ENCODE measurements at regions not wholly inside any gene's neighbourhood (a gene's known extent, or its start where the extent isn't known, plus 50 kb on each side); places are given as distances from the start of the nearest gene placed in this dataset.

DNA sequence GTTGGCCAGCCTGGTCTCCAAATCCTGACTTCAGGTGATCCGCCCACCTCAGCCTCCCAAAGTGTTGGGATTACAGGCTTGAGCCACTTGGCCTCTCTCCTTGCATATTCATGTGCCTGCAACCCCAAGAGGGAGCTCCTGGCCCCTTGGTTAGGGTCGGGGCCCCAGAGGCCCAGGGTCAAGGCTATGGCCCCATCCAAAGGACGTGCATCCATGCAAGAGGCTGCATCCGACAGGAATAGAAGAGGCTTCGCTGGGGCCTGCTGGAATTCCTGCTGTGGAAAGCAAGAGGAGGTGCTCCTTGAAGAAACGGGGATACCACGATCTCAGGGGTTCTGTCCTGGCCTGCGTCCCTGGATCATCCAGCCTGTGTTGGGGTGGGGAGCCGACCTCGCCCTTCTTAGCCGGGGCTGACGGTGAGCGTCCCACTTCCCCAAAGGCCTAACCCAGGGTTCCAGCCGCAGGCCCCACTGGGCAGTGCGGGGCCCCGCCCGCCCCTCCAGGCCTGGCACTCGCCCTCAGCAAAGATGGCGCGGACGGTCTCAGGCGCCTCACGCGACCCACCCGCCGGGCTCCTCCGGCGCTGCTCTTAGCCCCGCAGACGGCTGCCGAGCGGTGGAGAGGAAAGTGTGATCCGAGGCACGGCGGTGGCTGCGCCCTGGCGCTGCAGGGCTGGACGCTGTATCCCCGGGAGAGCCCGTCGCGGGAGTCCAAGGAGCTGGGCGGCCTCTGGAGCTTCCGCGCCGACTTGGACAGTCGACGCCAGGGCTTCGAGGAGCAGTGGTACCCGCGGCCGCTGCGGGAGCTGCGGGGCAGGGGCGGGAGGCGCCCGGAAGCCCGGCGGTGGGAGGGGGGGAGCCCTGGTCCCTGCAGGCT, 54.7 kb downstream of the ZNF727 start:
- Histone ChIP-seq H3K27me3 (peaks cover 0 to 6% (median 0%) of the 10 kb centered on the region in 7 donors), H3K4me1 (no peaks in the 10 kb centered on the region), H3K36me3 (no peaks in the 10 kb centered on the region), H3K4me3 (no peak overlapping the region), H3K27ac (no peak overlapping the region), H3K9me3 (peaks cover 0 to 81% (median 19%) of the 10 kb centered on the region in 11 donors)
- DNase-seq (no peak), ATAC-seq (no peak)
- WGBS, 2 donors: 32 to 35% methylated on average over 59 of the region's 59 CpGs
- intact Hi-C loops (cut with DNase I): no loop called here
- TF ChIP-seq, protein P1, sequence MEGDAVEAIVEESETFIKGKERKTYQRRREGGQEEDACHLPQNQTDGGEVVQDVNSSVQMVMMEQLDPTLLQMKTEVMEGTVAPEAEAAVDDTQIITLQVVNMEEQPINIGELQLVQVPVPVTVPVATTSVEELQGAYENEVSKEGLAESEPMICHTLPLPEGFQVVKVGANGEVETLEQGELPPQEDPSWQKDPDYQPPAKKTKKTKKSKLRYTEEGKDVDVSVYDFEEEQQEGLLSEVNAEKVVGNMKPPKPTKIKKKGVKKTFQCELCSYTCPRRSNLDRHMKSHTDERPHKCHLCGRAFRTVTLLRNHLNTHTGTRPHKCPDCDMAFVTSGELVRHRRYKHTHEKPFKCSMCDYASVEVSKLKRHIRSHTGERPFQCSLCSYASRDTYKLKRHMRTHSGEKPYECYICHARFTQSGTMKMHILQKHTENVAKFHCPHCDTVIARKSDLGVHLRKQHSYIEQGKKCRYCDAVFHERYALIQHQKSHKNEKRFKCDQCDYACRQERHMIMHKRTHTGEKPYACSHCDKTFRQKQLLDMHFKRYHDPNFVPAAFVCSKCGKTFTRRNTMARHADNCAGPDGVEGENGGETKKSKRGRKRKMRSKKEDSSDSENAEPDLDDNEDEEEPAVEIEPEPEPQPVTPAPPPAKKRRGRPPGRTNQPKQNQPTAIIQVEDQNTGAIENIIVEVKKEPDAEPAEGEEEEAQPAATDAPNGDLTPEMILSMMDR (IDR thresholded peaks at IDR 0.05): no peak

DNA sequence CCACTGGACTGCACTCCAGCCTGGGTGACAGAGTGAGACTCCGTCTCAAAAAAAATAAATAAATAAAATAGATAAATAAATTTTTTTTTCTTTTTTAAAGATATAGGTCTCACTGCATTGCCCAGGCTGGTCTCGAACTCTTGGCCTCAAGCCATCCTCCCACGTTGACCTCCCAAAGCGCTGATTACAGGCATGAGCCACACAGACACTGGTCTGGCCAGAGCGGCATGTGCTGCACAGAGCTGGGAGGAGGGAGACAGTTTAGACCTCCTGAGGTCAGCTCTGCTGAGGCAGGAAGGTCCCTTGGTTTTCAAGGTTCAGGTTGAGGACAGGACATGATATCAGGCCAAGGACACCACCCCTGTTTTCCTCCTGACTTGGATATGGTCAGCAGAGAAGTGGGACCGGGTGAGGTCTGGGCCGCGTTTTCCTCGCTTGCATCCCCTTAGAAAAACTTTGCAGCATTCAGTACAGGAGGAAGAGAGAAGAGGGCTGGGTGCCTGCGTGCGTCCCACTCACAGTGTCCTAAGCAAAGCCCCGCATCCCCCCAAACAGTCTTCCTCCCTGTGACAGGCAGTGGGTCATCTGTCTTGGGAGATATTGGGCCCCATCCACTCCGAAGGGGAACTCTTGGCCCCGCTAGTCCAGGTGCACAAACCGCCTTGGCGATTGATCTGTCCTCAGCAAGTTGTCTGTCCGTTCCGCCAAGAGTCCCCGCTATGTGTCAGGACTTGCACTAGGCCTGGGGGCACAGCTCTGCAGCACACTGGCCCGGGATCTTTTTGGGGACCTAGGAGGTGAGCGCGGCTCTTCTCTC, 56.1 kb downstream of the ZNF727 start:
- intact Hi-C loops (cut with DNase I): no loop called here
- no peak overlapping the region for H3K27ac ChIP-seq
- TF ChIP-seq, protein P1 (IDR thresholded peaks at IDR 0.05): no peak
- H3K9me3 ChIP-seq: peaks cover 0 to 67% (median 13%) of the 10 kb centered on the region in 11 donors
- H3K27me3 ChIP-seq: peaks cover 0 to 6% (median 0%) of the 10 kb centered on the region in 7 donors
- WGBS, 2 donors: 91% methylated on average over 22 of the region's 22 CpGs
- ATAC-seq: no peak
- H3K4me3 ChIP-seq: no peak overlapping the region
- DNase-seq: no peak
- no peaks in the 10 kb centered on the region for H3K4me1 ChIP-seq
- H3K36me3 ChIP-seq: no peaks in the 10 kb centered on the region

DNA sequence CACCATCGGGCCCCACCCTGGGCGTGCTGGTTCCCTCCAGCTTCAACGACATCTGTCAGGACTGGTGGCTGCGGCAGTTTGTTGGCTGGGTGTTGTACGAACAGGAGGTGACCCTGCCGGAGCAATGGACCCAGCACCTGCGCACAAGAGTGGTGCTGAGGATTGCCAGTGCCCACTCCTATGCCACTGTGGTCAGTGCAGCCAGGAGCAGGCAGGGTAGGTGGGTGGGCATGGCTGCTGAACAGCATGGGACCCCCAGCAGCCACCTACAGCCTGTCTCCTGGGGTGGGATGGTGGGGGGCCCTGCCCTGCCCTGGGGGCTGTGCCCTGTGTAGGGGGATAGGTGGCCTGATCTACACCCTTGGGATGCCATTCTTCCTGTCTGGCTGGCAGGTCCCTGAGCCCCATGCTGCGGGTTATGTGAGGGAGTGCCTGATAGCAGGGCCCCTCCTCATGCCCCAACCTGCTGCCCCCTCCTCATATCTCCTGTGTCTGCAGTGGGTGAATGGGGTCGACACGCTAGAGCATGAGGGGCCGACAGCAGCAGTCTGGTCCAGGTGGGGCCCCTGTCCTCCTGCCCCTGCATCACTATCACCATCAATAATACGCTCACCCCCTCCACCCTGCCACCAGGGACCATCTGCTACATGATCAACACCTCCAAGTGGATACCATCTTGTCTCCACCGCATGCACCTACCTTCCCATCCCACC, 56.9 kb downstream of the ZNF727 start:
- Histone ChIP-seq H3K27me3 (peaks cover 0 to 6% (median 0%) of the 10 kb centered on the region in 7 donors), H3K27ac (no peak overlapping the region), H3K4me1 (no peaks in the 10 kb centered on the region), H3K36me3 (no peaks in the 10 kb centered on the region), H3K9me3 (peaks cover 0 to 59% (median 5%) of the 10 kb centered on the region in 11 donors), H3K4me3 (no peak overlapping the region)
- intact Hi-C loops (cut with DNase I): no loop called here
- no peak for ATAC-seq
- TF ChIP-seq, protein P1 (IDR thresholded peaks at IDR 0.05): no peak
- WGBS, 2 donors: 79 to 84% methylated on average over 13 of the region's 13 CpGs
- no peak for DNase-seq

All from heart right ventricle (tissue), 16 donors.